Umbilical cord (tissue), 1 donor: ENCODE measurements at regions not wholly inside any gene's neighbourhood (a gene's known extent, or its start where the extent isn't known, plus 50 kb on each side); places are given as distances from the start of the nearest gene placed in this dataset.
"Not testable (repeated sequence)": the region's sequence is repeated elsewhere in the genome, so short reads cannot be mapped to it uniquely, and the experiment has no call there.

ENCODE experiments used
- DNase-seq: peaks from one replicate; pipeline ENCODE4 v3.0.0-alpha.2; 2015; ENCODE audit warnings: low spot score

DNA sequence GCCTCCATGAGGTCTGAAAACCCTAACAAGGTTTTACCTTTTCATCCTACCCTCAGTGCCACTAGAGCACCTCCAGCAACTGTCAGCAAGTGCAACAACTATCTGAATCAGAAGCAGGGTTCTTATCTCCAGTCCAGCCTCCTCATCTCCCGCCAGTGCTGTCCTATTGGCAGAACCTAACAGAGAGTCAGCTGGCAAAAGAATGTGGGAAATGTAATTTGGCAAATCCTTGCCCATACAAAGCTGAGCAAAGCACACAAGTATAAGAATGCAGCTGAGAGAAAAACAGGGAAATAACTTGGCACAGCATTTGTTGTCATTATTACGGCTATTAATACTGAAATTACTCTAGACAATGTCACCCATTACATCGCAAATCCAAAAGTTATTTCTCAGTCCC is 124.2 kb downstream of the ATP6V1G3 start:
- no peak for DNase-seq

DNA sequence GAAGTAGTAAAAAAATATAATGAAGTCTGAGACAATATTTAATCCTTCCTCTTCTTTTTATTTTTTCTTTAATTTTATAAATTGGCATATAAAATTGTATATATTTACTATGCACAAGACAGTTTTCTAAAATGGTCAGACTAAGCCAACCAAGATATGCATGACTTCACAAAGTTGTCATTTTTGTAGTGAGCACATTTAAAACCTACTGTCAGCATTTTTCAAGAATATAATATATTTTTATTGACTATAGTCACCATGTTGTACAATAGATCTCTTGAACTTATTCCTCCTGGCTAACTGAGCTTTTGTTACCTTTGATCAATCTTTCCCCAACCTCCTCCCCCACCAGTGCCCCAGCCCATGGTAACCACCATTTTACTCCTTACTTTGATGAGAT is 129.2 kb downstream of the ATP6V1G3 start:
- no peak for DNase-seq

DNA sequence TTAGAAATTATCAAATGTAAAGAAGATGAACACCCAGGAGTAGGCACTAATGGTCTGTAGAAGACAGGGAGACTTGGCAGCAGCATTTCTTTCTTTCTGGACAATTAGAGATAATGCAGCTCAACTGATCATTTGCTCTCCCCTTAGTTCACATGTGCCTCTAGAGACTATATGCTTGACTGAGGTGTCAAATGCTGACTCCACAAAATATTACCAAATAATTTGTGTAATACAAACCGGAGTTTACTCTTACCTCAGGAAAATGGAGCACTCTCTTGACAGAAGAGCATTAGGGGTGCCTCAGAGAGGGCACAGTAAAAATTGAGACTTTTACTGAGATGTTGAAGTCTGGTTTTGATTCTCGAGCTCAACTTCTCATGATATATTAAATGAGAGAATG is 131.8 kb downstream of the ATP6V1G3 start:
- no peak for DNase-seq

DNA sequence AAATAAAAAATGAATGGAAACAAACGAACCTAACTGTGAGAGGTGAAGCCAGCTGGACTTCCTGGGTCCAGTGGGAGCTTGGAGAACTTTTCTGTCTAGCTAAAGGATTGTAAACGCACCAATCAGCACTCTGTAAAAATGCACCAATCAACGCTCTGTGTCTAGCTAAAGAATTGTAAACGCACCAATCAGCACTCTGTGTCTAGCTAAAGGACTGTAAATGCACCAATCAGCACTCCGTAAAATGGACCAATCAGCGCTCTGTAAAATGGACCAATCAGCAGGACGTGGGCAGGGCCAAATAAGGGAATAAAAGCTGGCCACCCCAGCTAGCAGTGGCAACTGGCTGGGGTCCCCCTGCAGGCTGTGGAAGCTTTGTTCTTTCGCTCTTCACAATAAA is 135.8 kb downstream of the ATP6V1G3 start:
- not testable (repeated sequence) for DNase-seq

DNA sequence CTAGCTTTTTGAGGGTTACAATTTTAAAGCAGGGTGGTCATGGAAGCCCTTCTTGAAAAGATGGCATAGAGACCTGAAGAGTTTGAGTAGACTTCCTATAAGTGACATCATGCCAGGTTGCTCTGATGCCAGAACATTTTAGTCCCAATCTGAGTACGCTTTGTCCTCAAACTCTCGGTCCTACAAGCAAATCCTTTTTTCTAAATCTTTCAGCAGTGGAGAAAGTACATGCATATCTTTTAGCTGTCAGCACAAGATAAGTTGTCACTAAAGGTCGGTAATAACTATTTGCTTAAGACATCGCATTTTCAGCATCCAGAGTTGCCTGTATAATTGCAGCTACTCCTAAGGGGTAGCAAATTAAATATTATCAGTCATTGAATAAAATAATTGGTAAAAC is 140.4 kb downstream of the ATP6V1G3 start:
- DNase-seq: peak; percentile 6

DNA sequence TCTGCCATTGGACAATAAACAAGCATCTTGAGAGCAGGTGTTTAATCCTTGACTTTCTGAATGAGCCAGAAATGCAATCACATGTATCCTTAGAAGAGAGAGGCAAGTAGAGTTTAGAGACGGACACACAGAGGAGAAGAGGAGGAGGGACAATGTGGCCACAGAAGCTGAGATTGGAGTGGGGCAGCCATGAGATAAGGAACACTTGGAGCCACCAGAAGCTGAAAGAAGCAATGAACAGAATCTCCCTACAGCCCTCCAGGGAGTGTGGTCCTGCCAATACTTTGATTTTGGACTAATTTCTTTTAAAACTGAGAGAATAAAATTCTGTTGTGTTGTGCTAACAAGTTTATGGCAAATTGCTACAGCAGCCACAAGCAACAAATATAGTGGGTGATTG is 141.0 kb downstream of the ATP6V1G3 start:
- DNase-seq: no peak

DNA sequence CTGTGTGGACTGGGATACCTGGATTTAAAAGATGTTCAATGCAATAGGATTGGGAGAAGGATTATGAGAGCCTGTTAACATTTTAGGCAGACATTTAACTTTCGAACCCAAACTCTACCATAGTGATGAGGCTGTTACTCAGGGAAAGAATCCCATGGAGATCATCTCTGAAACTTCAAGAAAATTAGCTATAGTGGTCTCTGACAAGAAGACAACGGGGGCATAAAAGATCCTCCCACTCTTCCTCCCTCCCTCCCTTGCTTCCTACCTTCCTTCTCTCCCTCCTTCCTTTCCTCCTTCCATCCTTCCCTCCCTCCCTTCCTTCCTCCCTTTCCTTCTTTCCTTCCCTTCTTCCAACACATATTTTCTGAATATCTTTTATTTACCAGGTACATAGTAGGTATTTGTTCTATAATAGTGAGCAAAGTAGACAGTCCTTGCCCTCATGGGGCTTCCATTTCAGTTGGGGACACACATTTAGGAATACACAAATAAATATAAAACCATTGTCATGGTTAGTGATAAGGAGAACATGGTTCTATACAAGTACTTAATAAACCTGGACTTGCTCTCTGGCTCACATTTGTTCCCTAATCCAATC is 143.2 kb downstream of the ATP6V1G3 start:
- DNase-seq: no peak

DNA sequence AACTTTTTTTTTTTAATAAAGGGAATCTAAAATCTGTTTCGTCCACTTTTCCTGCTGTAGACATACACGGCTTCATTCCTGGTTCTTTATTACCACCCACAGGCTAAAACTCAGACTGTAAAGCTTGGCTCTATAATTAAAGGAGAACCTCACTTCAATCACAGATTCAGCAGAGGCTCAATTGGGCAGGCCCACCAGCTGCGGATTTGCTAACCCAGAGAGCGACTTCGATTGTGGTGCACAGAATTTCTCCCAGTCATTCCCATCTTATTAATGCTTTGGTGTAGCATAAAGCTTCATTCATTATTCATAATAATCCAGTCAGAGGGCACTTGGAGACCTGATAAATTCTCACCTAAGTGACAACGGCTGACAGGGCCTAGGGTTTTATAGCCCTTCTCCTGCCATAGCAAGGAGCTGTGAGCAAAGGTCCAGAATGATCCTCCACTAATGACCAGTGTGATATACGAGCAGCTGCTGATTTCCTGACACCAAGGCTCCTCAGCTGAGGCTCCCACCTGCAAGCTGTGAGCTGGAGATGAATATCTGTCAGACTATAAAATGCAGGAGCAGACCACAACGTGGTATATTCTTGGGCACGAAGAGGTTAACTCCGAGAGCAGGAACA is 149.0 kb downstream of the ATP6V1G3 start:
- DNase-seq: no peak

DNA sequence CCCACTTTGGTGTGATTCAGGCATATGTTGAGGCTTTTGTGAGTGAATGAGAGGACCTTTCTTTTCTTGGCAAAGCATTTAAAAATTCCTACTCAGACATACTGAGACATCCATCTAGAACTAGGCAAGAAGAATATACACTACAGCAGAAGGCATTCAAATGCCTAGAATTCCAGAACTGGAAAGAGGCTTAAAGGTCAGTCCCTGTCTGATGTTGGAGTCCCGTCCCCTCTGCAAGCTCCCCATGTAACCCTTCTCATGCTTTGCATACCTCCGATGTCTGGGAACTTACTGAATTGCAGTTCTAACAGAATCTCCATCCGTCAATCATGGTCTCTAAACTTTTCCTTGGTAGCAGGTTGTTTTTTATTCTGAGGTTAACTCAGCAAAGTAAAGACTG is 152.9 kb downstream of the ATP6V1G3 start:
- DNase-seq: peak; percentile 46

DNA sequence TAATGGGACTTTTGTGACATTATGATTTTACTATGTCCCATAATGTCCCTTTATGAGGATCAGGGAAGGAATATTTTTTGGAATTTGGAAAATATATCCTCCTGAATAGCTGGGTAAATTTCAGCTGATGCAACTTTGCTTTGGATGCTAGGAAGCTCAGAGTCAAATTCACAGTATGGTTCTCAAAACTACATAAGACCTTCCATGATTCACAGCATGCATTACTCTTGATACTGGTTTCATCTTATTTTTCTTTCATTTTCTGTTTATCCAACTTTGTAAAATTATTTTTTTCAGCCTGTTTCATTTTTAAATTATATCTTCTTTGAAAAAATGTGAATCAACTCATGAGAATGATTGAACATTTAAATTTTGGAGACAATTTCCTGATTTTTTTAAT is 160.2 kb downstream of the ATP6V1G3 start:
- DNase-seq: no peak

DNA sequence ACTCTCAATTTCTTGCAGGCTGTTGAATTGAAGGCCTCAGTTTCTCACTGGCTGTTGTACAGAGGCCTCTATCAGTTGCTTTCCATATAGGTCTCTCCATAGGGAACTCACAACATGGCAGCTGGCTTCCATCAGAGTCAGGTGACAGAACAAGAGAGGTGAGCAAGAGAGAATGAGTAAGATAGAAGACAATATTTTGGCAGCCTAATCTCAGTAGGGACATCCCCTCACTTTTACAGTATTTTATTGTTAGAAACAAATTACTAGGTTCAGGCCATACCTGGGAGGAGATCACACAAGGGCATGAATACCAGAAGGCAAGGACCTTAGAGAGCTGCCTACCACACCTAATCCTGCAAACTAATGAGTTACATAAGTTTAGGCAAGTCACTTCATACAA is 162.8 kb downstream of the ATP6V1G3 start:
- DNase-seq: no peak

DNA sequence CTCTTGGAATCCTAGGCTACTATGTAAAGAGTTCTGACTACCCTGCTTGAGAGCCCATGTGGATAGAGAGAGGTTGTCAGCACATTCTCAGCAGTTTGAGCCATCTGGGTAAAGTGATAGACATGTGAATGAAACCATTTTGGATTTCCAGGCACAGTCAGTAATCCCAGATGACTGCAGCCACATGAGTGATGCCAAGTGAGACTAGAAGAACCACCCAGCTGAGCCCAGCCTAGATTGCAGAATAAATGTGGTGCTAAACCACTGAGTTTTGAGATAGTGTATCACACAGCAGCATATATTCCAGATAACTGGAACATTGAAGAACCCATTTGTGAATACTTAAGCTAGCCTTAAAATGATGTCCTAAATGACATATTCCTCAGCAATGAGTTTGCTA is 166.2 kb downstream of the ATP6V1G3 start:
- no peak for DNase-seq

DNA sequence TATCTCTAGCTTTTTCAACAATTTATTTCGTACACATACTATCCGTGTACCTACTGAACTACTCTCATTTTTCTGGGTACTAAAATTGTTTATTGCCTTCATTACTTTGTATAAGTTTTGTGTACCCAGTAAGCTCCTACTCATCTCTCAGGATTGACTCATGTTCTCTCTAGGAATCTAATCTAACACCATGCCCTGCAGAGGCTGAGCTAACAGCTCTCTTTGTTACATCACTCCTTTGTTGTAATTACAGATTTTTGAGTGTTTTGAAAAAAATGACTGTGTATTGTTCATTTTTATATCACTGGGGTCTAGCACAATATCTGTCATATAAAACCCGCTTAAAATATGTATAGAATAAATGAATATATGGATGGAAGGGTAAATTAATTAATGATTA is 167.1 kb downstream of the ATP6V1G3 start:
- no peak for DNase-seq
